ENCODE measurements at regions not wholly inside any gene's neighbourhood (a gene's known extent, or its start where the extent isn't known, plus 50 kb on each side); places are given as distances from the start of the nearest gene placed in this dataset.
A peak's percentile ranks its signal among the peaks of the same experiment; 100 is the strongest.

DNA sequence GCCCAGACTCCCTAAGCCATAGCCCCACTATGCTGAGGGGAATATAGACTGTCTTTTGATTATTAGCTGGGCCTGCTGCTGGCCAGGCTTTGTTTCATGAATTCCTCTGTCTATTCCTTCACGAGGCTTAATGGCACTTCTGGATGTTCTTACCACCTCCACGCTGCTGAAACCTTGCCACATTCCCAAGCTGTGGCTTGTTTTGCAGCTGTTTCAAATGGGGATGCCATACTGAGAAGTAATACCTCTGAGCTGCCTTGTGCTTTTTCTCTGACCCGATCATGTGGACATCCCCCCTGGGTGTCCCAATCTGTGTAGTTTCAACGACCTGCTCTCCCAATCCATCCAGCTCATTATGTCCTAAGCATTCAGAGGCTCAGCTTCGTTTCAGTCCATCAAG, 114.1 kb downstream of the ICOS start:
- H3K27me3 ChIP-seq (ENCODE audit: control insufficient read depth, extremely low read depth, insufficient read depth, low read length), result no peaks in the 10 kb centered on the region
- TF ChIP-seq, protein P1, sequence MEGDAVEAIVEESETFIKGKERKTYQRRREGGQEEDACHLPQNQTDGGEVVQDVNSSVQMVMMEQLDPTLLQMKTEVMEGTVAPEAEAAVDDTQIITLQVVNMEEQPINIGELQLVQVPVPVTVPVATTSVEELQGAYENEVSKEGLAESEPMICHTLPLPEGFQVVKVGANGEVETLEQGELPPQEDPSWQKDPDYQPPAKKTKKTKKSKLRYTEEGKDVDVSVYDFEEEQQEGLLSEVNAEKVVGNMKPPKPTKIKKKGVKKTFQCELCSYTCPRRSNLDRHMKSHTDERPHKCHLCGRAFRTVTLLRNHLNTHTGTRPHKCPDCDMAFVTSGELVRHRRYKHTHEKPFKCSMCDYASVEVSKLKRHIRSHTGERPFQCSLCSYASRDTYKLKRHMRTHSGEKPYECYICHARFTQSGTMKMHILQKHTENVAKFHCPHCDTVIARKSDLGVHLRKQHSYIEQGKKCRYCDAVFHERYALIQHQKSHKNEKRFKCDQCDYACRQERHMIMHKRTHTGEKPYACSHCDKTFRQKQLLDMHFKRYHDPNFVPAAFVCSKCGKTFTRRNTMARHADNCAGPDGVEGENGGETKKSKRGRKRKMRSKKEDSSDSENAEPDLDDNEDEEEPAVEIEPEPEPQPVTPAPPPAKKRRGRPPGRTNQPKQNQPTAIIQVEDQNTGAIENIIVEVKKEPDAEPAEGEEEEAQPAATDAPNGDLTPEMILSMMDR (optimal IDR thresholded peaks at IDR 0.05 in 1 of 3, IDR thresholded peaks at IDR 0.05 in 1 of 3, conservative IDR thresholded peaks at IDR 0.05 in 1 of 3; ENCODE audit: extremely low read depth in 1 of 3, insufficient read depth in 2 of 3, low read length in 3 of 3), result no peak
- TF ChIP-seq EZH2 (IDR thresholded peaks at IDR 0.05; ENCODE audit: low read length), result no peak
- no peaks in the 10 kb centered on the region for H3K9me3 ChIP-seq (ENCODE audit: control insufficient read depth, low read depth, low read length)
- no peaks in the 10 kb centered on the region for H3K9me1 ChIP-seq (ENCODE audit: control insufficient read depth, extremely low read depth, insufficient read depth, low read length)
- H3K79me2 ChIP-seq (ENCODE audit: control insufficient read depth, insufficient read depth, low read length), result no peaks in the 10 kb centered on the region
- no peak overlapping the region for H3K4me2 ChIP-seq (ENCODE audit: control insufficient read depth, extremely low read depth, insufficient read depth, low read depth, low read length)
- no peaks in the 10 kb centered on the region for H4K20me1 ChIP-seq (ENCODE audit: control insufficient read depth, extremely low read depth, insufficient read depth, low read length)
- dilution Hi-C loops (cut with MboI; ENCODE audit: extremely low pct_ligation_motif_present, low sequenced_read_pairs), result no loop called here
- no peaks in the 10 kb centered on the region for H3K36me3 ChIP-seq (ENCODE audit: control insufficient read depth in 2 of 2, extremely low read depth in 1 of 2, insufficient read depth in 2 of 2, low read length in 2 of 2)
- H2AFZ ChIP-seq (ENCODE audit: control insufficient read depth, low read length), result no peak overlapping the region
- FAIRE-seq (no peak), DNase-seq (ENCODE audit: low read depth, low spot score) (no peak)
- no peak overlapping the region for H3K9ac ChIP-seq (ENCODE audit: control insufficient read depth, extremely low read depth, insufficient read depth, low read length)
- no peak overlapping the region for H3K4me3 ChIP-seq (ENCODE audit: control insufficient read depth in 2 of 3, extremely low read depth in 1 of 3, insufficient read depth in 2 of 3, low read depth in 1 of 3, low read length in 3 of 3)
- no peaks in the 10 kb centered on the region for H3K4me1 ChIP-seq (ENCODE audit: control insufficient read depth, extremely low read depth, insufficient read depth, low read length)
- no peak overlapping the region for H3K27ac ChIP-seq (ENCODE audit: control insufficient read depth, insufficient read depth, low read length)

DNA sequence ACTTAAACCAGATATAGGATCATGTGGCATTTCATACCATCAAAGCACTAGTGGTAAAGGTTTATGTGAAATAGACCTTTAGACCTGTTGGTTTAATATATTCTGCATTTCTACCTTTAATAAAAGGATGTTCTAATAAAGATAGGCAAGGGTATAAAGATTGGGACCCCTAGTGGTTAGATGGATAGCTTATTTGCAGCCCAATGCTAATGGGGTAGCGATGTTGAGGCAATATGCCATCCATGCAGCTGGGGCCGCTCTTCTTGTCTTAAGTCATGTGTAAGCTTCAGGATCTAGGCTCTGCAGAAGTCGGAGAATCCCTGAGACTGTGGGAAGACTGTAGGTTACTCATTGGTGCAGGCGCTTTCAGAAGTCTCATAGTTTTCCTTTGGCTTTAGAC, 114.9 kb downstream of the ICOS start:
- TF ChIP-seq, protein P1 (optimal IDR thresholded peaks at IDR 0.05 in 1 of 3, IDR thresholded peaks at IDR 0.05 in 1 of 3, conservative IDR thresholded peaks at IDR 0.05 in 1 of 3; ENCODE audit: extremely low read depth in 1 of 3, insufficient read depth in 2 of 3, low read length in 3 of 3), result peak in 2 of 3 experiments; percentile 5 to 26
- no peak for TF ChIP-seq EZH2 (IDR thresholded peaks at IDR 0.05; ENCODE audit: low read length)
- Histone ChIP-seq H3K4me2 (ENCODE audit: control insufficient read depth, extremely low read depth, insufficient read depth, low read depth, low read length) (no peak overlapping the region), H3K9me3 (ENCODE audit: control insufficient read depth, low read depth, low read length) (no peaks in the 10 kb centered on the region), H3K9ac (ENCODE audit: control insufficient read depth, extremely low read depth, insufficient read depth, low read length) (no peak overlapping the region), H3K79me2 (ENCODE audit: control insufficient read depth, insufficient read depth, low read length) (no peaks in the 10 kb centered on the region), H3K27ac (ENCODE audit: control insufficient read depth, insufficient read depth, low read length) (no peak overlapping the region), H3K9me1 (ENCODE audit: control insufficient read depth, extremely low read depth, insufficient read depth, low read length) (no peaks in the 10 kb centered on the region), H3K27me3 (ENCODE audit: control insufficient read depth, extremely low read depth, insufficient read depth, low read length) (no peaks in the 10 kb centered on the region), H4K20me1 (ENCODE audit: control insufficient read depth, extremely low read depth, insufficient read depth, low read length) (no peaks in the 10 kb centered on the region), H3K4me3 (ENCODE audit: control insufficient read depth in 2 of 3, extremely low read depth in 1 of 3, insufficient read depth in 2 of 3, low read depth in 1 of 3, low read length in 3 of 3) (no peak overlapping the region), H2AFZ (ENCODE audit: control insufficient read depth, low read length) (no peak overlapping the region), H3K4me1 (ENCODE audit: control insufficient read depth, extremely low read depth, insufficient read depth, low read length) (no peaks in the 10 kb centered on the region), H3K36me3 (ENCODE audit: control insufficient read depth in 2 of 2, extremely low read depth in 1 of 2, insufficient read depth in 2 of 2, low read length in 2 of 2) (no peaks in the 10 kb centered on the region)
- dilution Hi-C loops (cut with MboI; ENCODE audit: extremely low pct_ligation_motif_present, low sequenced_read_pairs), result no loop called here
- no peak for DNase-seq (ENCODE audit: low read depth, low spot score)
- FAIRE-seq, result no peak

Data from keratinocyte (primary cell).